ENCODE measurements at regions not wholly inside any gene's neighbourhood (a gene's known extent, or its start where the extent isn't known, plus 50 kb on each side); places are given as distances from the start of the nearest gene placed in this dataset.

DNA sequence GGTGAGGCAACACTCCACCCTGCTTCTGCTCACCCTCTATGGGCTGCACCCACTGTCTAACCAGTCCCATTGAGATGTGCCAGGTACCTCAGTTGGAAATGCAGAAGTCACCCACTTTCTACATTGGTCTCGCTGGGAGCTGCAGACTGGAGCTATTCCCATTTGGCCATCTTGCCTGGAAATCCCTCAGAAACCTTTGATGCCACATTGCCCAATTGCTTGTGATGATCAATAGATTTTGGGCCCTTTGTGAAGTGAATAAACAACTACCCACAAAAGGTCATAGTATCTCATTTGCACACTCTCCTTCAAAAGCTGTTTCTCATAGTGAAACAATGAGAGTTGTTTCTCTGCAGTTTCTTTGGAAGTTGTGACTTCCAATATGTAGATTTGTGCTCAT, 742.9 kb downstream of the INHBA start:
- H3K4me1 ChIP-seq = no peaks in the 10 kb centered on the region
- no peaks in the 10 kb centered on the region for H3K27me3 ChIP-seq
- no peaks in the 10 kb centered on the region for H3K36me3 ChIP-seq
- intact Hi-C loops (cut with DNase I) = no loop called here
- TF ChIP-seq, protein P1, sequence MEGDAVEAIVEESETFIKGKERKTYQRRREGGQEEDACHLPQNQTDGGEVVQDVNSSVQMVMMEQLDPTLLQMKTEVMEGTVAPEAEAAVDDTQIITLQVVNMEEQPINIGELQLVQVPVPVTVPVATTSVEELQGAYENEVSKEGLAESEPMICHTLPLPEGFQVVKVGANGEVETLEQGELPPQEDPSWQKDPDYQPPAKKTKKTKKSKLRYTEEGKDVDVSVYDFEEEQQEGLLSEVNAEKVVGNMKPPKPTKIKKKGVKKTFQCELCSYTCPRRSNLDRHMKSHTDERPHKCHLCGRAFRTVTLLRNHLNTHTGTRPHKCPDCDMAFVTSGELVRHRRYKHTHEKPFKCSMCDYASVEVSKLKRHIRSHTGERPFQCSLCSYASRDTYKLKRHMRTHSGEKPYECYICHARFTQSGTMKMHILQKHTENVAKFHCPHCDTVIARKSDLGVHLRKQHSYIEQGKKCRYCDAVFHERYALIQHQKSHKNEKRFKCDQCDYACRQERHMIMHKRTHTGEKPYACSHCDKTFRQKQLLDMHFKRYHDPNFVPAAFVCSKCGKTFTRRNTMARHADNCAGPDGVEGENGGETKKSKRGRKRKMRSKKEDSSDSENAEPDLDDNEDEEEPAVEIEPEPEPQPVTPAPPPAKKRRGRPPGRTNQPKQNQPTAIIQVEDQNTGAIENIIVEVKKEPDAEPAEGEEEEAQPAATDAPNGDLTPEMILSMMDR (IDR thresholded peaks at IDR 0.05) = no peak
- TF ChIP-seq POLR2A (IDR thresholded peaks at IDR 0.05) = no peak
- DNase-seq = no peak
- no peaks in the 10 kb centered on the region for H3K9me3 ChIP-seq
- no peak overlapping the region for H3K27ac ChIP-seq
- H3K4me3 ChIP-seq = no peak overlapping the region
- WGBS, 2 donors = 78 to 83% methylated on average over 1 of the region's 1 CpG

DNA sequence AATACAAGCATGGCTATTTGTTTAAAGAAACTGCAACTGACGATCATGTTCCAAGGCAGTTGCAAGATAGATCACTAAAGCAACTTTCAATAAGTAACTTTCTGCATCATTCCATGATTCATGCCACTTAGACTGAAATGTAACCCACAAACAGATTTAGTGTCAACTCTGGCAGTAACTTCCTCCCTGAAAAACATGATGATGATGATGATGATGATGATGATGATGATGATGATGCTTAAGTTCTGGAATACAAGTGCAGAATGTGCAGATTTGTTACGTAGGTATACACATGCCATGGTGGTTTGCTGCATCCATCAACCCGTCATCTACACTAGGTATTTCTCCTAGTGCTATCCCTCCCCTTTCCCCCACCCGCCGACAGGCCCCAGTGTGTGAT, 754.7 kb downstream of the INHBA start:
- no peak for TF ChIP-seq POLR2A (IDR thresholded peaks at IDR 0.05)
- TF ChIP-seq, protein P1 (IDR thresholded peaks at IDR 0.05) = no peak
- Histone ChIP-seq H3K4me1 (no peaks in the 10 kb centered on the region), H3K27me3 (no peaks in the 10 kb centered on the region), H3K9me3 (peaks cover 0 to 31% (median 8%) of the 10 kb centered on the region in 3 donors), H3K36me3 (no peaks in the 10 kb centered on the region), H3K27ac (no peak overlapping the region), H3K4me3 (no peak overlapping the region)
- no peak for DNase-seq
- WGBS, 2 donors = 86 to 87% methylated on average over 4 to 5 of the region's 5 CpGs
- intact Hi-C loops (cut with DNase I) = no loop called here

DNA sequence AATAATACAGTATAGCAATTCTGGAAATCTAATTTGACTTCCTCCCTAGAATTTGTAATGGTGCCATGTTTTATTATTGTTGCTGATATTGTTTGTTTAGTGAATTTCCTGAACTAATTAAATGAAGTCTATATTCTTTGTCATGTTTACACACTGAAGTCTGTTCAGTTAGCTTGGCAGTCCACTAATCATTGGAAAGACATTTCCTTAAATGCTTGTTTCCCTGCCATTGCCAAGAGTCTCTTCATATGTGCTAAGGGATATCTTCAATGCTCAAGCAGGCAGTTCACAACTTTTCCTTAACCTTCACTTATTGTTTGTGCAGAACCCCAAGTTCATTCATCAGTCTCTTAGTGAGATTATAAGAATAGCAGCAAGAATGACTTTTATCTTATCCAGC, 755.3 kb downstream of the INHBA start:
- intact Hi-C loops (cut with DNase I) = no loop called here
- H3K27me3 ChIP-seq = no peaks in the 10 kb centered on the region

DNA sequence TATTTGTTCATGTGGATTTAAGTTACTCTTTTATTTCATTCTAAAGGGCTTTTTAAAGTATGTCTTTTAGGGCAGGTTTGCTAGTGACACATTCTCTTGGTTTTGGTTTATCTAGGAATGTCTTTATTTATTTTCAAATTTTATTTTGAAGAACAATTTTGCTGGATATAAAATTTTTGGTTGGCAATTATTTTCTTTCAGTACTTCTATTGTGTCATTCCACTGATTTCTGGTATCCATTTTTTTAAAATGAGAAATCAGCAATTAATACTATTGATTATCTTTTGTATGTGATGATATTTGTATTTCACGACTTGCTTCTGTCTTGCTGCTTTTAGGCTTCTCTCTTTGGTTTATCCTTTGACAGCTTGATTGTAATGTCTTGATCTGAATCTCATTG, 756.3 kb downstream of the INHBA start:
- Histone ChIP-seq H3K27me3 (no peaks in the 10 kb centered on the region), H3K4me3 (no peak overlapping the region), H3K27ac (no peak overlapping the region), H3K36me3 (no peaks in the 10 kb centered on the region), H3K9me3 (peaks cover 0 to 31% (median 8%) of the 10 kb centered on the region in 3 donors), H3K4me1 (no peaks in the 10 kb centered on the region)
- TF ChIP-seq POLR2A (IDR thresholded peaks at IDR 0.05) = no peak
- TF ChIP-seq, protein P1 (IDR thresholded peaks at IDR 0.05) = no peak
- 83 to 94% methylated on average over 1 of the region's 1 CpG for WGBS, 2 donors
- DNase-seq = no peak
- intact Hi-C loops (cut with DNase I) = no loop called here

More for the DNA sequence above, 755.3 kb downstream of the INHBA start:
- Histone ChIP-seq H3K27ac (no peak overlapping the region), H3K9me3 (peaks cover 0 to 31% (median 8%) of the 10 kb centered on the region in 3 donors), H3K36me3 (no peaks in the 10 kb centered on the region), H3K4me1 (no peaks in the 10 kb centered on the region), H3K4me3 (no peak overlapping the region)
- TF ChIP-seq, protein P1 (IDR thresholded peaks at IDR 0.05) = no peak
- no peak for TF ChIP-seq POLR2A (IDR thresholded peaks at IDR 0.05)
- DNase-seq = no peak

DNA sequence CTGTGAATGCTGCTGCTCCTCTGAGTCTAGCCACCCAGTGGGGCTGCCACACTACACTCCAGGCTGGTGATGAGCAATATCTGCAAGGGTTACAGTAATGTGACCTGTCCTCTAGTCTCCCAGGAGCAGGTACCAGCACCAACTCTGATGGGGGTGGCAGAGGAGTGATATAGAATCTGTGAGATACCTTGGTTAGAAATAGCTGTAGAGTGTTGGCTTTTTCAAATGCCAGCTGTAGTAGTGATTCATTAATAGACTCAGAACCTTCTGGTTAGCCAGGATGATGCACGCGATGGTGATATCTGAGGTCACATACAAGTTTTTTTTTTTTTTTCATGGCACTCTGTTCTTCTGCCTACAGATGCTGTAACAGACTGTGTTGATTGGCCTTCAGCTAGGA, 757.1 kb downstream of the INHBA start:
- DNase-seq = no peak
- no peaks in the 10 kb centered on the region for H3K27me3 ChIP-seq
- intact Hi-C loops (cut with DNase I) = no loop called here
- 90 to 91% methylated on average over 2 of the region's 2 CpGs for WGBS, 2 donors
- H3K36me3 ChIP-seq = no peaks in the 10 kb centered on the region
- H3K4me1 ChIP-seq = no peaks in the 10 kb centered on the region
- no peak overlapping the region for H3K27ac ChIP-seq
- peaks cover 0 to 31% (median 8%) of the 10 kb centered on the region in 3 donors for H3K9me3 ChIP-seq
- H3K4me3 ChIP-seq = no peak overlapping the region
- TF ChIP-seq, protein P1 (IDR thresholded peaks at IDR 0.05) = no peak
- TF ChIP-seq POLR2A (IDR thresholded peaks at IDR 0.05) = no peak
